Activated CD4-positive, alpha-beta T cell treated with anti-CD3 and anti-CD28 coated beads, Interleukin-2, Interleukin-4, amounts not matched to agents 100 ng/mL and 50 ng/mL, durations not matched to agents 16 hours and 8 hours (primary cell): ENCODE measurements at regions not wholly inside any gene's neighbourhood (a gene's known extent, or its start where the extent isn't known, plus 50 kb on each side); places are given as distances from the start of the nearest gene placed in this dataset.

Source experiments
- DNase-seq: peaks from one replicate; pipeline ENCODE4 v3.0.0-alpha.2; 2020; ENCODE audit warnings: low spot score

DNA sequence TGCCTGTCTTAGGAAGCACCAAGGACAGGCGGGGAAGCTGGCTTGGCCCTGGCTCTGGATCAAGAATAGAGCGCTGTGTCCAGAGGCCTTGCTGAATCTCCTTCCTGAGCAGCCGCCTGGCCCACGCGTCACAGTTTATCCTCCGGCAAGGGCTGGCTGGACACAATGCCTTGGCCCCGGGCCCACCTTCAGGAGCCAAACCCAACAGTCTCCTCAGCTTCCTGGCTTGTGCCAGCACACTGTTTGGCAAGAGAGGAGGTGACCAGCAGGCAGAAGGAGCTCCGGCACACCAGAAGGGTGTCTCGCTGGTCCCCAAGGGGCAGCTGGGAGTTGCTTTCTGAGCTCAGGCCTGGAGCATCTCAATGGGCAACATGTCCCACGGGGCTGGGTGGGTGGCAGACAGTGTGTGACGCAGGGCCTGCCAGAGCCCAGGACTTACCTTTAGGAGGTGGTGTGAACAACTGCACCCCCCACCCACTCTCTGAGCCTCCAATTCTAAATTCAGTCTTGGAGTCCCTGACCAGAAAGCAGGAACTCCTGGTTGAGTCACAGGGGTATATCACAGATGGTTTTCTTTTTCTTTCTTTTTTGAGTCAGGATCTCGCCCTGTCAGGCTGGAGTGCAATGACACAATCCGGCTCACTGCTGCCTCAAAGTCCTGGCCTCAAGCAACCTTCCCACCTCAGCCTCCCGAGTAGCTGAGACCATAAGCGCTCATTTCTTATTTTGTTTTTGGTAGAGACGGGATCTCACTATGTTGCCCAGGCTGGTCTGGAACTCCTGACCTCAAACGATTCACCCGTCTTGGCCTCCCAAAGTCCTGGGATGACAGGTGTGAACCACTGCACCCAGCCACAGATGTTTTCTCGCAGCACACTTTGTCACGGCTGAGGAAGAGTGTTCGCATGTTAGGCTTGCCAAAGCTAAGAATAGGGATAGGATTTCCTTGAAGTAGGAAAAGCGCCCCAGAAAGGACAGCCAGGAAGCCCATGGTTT, 361.2 kb downstream of the BCOR start:
- peak; percentile 9 for DNase-seq

DNA sequence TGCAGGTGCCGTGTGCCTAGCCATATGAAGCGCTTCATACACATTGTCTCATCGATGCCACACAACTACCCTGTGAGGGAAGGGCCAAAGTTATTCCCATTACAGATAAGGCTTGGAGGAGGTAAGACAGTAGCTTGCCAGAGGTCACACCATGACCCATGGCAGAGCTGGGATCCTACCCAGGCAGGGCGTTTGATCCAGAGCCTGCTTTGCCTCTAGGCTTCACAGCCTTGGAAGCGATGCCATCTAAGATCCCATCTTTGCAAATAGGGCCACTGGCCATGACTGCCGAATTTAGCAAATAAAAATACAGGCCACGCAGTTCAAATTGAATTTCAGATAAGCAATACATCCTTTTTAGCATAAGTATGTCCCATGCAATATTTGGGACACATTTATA, 358.2 kb downstream of the BCOR start:
- no peak for DNase-seq

DNA sequence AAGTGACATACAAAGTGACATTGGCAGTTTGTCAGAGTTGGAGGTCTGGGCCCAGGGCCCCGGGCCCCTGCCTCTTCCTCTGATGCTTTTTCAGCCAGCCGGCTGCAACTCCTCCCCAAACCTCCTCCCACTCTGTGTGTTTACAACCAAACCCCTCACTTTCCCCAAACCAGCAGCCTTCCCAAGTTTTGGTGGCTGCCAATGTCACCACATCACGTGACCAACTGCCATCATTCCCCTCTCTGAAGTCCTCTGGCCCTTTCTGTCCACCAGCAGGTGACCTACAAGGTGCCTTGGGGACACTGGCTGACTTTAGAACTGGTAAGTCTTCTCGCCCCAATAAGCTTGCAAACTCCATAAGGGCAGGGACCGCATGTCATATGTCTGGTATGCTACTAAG, 357.7 kb downstream of the BCOR start:
- no peak for DNase-seq

DNA sequence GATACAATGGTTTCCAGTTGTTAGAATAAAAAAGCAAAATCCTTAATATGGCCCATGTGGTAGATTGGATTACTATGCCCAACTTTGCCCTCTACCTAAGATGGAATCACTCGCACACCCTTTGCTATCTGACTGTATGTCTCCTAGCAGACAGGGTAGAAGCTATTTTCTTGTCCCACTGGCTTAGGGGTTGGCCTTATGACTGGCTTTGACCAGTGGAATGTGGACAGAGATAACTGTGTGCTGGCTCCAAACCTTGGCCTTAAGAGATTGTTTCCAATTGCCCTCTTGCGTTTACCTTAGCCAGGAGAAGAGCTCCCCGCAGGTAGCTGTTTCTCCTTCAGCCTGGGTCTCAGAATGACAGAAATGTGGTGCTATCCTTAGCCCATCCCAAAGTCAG, 355.9 kb downstream of the BCOR start:
- no peak for DNase-seq

DNA sequence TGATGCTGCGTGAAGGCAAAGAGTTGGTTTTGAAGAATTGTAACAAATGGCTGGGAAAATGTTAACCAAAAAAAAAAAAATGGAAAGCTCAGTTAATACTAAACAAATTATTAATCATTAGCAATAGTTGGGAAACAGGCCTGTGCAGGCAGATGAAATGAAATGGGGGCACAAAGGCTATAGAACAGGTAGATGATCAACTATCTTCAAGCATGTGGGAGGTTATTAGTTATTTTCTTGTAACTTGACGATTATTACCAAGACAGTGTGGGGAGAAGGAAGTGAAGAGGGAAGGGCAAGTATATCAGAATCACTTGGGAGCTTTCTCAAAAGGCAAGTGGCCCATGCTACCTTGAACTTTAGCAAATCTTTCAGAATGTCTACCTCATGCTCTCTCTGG, 351.9 kb downstream of the BCOR start:
- DNase-seq = no peak

DNA sequence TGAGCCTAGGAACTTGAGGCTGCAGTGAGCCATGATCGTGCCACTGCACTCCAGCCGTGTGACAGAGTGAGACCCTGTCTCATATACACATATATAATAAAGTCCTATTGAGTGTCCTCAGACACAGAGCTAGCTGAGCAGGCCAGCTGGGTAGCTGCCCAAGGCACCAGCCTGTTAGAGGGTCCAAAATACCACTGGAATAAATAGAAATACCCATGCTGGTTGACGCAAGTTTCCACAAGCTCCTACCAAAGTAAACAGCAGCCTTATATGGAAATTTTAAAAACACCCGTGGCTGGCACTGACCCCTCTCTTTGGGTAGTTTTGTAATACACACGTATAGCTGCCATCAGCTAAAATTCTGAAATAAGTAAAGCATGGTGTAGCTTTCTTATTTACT, 348.6 kb downstream of the BCOR start:
- no peak for DNase-seq

DNA sequence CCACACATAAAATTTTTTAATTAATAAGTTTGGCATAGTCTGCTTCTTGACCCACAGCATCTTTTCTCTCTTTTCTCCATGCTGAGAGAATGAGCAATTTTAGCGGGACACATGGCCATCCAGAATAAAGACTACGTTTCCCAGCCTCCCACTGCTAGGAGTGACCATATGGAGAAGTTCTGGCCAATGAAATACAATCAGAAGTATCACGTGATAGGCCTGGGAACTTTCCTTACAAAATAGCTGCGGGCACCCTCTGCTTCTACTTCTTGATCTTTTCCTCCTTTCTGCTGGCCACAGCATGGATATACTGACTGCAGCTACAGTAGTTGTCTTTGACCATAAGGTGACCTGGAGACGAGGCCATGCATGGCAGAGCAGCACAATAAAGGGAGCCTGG, 348.0 kb downstream of the BCOR start:
- no peak for DNase-seq

DNA sequence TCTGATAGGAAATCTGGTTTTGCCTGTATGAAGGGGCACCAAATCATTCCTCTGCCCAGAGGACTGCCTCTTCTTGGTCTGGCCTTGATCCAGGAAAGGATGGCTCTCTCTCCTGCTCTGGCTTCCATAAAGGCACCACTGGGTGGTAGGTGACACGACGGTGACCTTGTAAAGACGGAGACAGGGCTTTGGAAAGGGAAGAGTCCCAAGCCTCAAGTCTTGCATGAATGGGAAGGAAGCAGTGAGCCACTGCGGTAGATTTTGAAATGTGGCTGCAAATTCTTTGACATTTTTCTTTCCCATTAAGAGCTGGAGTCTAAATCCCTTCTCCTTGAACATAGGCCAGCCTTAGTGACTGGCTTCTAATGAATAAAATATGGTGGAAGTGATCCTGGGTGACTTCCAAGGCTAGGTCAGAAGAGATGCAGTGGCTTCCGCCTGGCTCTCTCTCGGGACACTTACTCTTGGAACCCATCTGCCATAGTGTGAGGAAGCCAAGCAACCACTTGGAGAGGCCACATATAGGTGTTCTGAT, 347.4 kb downstream of the BCOR start:
- DNase-seq = no peak

DNA sequence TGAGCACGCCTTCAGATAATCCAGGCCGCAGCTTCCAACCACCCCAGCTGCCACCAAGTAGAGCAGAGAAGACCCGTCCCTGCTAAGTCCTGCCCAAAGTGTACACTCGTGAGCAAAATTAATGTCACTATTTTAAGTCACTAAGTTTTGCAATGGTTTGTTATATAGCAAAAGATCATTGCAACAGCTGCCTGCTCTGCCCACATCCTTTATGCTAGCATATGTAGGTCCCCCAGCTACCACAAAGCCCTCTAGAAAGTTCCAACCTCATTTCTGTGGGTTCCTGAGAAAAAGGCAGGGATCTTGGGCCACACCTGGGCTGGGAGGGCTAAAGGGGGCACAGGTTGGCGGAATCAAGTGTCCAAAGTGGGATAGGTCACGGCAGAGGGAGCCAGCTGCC, 346.9 kb downstream of the BCOR start:
- DNase-seq = no peak

DNA sequence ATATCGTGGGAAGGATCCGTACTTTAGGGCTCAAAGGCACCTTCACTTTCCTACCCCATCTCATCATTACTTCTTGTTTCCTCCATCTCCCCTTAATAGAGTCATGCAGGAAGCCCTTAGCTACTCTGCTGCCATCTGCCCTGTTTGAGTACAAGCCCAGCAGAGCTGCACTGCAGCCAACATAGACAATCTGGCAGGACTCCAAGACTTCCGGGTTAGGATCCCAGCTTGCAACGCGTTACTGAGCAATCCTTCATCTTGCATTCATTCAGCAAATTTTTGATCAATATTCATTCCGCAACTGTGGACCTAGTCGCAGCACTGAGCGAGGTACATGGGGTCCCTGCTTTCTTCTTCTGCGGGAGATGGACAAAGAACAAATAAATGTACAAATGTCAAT, 344.9 kb downstream of the BCOR start:
- no peak for DNase-seq

DNA sequence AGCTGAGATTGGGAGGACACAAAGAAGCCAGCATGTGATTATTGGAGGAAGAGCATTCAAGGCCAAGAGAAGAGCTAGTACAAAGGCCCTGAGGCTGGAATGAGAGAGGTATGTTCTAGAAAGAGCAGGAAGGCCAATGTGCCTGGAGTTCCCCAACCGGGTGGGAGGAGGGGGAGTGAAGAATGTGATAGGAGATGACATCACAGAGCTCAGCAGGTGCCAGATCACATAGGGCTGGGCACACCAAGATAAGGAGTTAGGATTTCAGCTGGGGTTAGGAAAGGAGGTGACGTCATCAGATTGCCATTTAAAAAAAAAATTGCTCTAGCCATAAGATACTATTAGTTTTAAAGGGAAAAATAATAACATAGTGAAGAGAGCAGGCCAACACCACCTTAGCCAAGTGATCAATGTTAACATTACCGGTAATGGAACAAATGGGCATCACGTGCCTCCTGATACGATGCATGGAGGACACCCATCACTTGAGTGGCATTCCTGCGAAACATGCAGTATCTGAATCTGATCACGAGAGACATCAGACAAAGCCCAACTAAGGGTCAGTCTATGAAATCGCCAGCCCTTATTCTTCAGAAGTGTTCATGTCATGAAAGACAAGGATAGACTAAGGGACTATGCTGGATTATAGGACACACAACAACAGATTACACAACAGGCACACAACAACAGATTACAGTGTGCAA, 344.3 kb downstream of the BCOR start:
- DNase-seq = no peak

DNA sequence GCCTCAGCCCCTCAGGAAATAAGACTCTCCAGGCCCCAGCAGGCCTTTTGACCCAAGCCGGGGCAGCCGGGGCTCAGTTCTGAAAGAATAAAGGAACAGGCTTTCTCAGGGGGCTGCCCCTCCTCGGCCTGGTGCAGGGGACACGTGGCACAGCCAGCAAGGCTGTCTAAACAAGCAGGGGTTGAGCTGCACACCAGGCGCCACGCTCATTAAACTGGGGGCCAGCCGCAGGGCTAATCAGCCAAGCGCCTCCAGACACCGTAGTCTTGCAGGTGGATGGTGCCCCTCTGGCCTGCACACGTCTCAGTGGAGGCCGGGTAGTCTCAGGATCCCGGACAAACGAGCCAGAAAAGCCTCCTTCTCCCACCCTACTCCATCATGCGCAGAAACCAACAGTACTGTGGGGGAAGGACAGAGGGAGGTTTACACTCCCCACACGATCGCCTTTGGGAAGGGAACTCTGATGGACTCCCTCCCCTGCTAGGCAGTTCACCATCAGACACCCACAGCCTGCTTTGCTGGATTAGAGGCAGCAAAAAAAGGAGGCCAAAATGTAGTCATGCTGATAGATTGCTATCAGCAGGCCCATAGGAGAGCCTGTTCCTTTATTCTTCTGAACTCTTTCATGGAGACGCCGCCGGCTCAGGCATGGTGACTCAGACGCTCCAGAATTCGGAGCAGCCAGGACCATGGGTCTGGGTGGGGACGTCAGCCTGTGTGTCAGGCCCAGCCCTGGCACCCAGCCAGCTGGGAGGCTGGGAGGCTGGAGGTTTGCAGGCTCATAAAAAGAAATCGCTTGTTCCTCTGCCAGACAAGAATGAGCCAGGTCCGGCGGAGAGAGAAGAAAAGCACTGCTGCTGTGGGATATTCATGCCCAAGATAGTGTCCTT, 342.4 kb downstream of the BCOR start:
- DNase-seq = no peak

DNA sequence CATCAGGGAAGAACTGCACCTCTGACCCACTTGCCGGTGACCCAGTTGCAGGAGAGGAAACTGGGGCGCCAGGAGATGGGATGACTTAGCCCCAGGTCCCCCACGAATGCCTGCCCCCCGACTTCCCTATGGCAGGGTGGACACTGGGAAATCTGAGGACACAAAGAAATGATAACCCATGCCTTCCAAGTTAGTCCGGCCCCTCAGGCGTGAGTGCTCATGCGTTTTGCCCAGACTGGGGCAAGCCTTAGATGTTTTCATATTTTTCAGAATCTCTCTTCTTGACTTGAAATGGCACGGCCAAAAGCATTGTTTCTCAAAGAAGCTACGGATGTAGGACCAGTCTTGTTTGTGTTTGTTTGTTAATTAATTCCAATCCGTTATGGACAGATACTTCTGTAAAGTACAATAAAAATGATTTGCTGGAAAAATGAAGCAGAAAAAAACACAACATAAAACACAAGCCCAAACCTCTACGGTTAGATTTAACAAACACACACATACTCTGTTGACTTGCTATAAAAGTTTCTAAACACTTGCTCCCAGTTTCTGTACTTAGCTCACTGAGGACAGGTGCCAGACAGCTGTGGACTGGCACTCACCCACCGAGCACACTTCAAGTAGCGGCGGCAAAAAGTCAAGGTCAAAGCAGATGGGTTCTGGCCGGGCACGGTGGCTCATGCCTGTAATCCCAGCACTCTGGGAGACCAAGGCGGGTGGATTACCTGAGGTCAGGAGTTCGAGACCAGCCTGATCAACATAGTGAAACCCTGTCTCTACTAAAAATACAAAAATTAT, 341.5 kb downstream of the BCOR start:
- no peak for DNase-seq

DNA sequence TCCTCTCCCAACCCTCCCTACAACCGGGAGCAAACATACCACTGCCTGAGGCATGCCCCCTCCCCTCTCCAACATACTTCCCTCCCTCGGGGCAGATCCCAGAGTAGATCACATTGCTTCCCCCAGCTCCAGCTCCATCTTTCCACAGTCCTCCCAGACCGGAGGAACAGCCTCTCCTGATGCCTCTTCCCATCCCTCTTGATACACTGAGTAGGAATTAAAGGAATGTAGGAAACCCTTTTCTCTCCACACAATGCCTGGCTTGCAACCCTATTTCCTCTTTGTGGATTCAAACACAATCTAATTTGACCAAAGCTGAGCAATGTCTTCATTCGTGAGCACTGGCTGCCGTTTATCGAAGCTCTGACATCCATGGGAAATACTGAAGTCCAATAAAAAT, 339.8 kb downstream of the BCOR start:
- DNase-seq = no peak

DNA sequence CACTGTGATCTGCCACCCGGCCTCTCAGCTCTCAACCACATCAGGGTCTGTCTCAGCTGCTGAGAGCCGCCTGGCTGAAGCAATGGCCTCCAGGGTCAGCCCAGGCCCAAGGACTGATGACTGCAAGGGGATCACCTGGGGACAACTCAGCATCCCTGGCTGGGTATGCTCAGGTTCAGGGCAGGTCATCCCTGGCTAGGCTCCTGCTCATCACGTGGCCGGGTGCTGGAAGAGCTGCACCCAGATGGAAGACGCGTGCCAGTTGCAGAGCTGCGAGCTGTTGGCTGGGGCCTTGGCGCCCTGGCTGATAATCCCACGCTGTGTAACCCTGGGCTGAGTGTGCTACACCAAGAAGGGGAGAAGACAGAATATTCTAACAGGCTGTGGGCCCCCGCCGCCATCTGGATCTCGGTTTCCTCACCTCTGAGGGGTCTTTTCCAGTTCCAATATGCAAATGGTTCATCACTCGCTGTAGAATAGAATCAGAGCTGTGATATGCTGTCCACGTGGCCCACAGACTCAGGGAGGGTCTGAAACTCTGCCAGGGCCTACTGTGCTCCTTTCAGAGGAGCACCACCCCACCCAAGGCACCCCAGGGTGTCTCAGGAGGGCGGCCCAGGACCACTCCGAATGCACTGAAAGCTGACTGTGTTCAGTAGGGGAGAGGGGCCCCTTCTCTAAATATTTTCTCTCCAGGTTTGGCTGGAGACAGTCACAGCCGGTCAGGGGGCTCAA, 338.8 kb downstream of the BCOR start:
- DNase-seq = no peak

DNA sequence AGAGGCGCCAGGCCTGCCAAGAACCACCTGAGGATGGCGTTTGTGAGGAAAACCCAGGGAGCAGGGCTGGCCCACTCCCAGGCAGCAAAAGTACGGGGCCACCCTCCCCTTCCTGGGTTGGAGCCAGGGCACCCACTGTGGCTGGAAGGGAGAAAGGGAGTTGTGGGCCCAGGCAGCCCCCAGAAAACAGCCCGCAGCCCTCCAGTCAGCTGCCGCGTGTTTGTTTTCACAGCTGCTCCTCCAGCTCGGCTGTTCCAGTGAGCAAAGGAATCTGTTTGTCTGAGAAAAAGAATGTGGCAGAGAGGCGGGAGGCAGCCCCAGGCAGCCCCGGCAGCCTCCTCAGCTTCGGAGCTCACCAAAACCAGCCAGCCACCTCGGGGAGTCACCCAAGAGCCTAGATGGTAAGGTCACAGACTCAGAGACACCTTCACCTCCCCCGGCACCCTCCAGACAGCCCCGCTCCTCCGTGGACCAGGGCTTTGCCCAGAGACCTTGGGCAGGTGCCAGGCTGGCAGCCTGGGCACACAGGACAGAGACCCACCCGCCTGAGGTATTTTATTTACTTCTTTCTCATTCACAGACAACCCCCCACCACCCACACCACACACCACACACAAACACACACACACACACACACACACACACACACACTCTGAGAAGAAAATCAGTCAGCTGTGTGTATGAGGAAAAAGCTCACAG, 338.1 kb downstream of the BCOR start:
- no peak for DNase-seq

DNA sequence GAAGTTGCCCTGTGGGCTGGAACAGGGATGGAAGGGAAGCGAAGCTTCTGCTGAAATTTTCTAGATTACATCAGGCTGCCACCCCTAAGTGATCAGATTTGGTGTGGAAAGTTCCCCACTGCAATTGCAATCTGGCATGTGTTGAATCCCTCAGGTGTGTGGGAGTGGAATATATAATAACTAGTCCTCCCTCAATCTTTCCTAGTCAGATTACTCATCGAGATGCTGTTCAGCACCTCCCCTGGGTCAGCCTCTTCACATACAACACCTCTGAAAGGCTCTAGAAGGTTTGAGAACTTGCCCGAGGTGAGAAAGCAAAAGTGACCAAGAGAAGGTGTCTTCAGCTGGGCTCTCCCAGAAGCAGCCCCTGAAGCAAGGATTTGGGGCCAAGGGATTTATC, 336.8 kb downstream of the BCOR start:
- no peak for DNase-seq

DNA sequence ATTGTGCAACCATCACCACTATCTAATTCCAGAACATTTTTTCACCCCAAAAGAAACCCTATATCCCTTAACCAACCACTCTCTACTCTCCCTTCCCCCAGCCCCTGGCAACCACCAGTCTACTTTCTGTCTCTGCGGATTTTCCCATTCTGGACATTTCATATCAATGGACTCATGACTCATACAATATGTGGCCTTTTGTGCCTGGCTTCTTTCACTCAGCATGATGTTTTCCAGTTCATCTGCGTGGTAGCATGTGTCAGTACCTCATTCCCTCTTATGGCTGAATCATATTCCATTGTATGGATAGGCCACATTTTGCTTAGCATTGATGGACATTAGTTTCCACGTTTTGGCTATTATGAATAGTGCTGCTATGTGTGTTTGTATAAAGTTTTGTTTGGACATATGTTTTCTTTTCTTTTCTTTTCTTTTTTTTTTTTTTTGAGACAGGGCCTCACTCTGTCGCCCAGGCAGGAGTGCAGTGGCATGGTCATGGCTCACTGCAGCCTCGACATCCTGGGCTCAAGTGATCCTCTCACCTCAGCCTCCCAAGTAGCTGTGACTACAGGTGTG, 335.4 kb downstream of the BCOR start:
- DNase-seq = no peak

DNA sequence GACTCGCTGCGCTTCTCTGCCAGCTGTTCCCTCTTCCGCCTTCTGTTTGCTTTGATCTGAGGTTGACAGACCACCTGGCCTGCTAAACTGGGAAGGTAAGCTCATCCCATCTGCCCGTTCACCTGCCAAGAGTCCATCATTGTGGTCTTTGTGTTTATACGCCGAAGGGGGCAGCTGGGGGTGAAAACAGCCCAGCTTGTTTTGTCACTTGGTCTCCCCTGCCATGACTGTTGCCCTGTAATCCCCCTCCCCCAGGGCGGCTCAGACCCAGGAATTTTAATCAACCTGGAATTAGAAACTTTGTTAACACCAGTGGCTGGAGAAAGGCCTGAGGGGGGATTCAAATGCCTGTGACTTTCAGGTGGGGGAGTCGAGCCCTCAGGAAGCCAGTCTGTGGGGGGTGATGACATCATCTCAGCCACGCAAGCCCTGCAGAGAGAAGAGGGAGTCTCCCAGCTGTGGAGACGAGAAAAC, 333.3 kb downstream of the BCOR start:
- no peak for DNase-seq
